Keratinocyte (primary cell): ENCODE measurements at regions not wholly inside any gene's neighbourhood (a gene's known extent, or its start where the extent isn't known, plus 50 kb on each side); places are given as distances from the start of the nearest gene placed in this dataset.

Experiments
- DNase-seq: peaks from one replicate; pipeline ENCODE4 v3.0.0-alpha.2; 2011; ENCODE audit warnings: low read depth, missing footprints, low spot score
- FAIRE-seq: peaks from 2 replicates; lab custom pipeline; 2011; peaks lifted over from hg19 to GRCh38; lab: Jason Lieb, UNC
- H2AFZ ChIP-seq: 2 replicates; pipeline ENCODE4 v1.6.0; 2012; ENCODE audit warnings: low read length, control low read depth, inconsistent platforms; ENCODE audit not compliant: control insufficient read depth
- H3K27ac ChIP-seq: 2 replicates; pipeline ENCODE4 v1.5.1; 2011; ENCODE audit warnings: low read length; ENCODE audit not compliant: control insufficient read depth, insufficient read depth
- H3K27me3 ChIP-seq: 3 replicates; pipeline ENCODE4 v1.6.0; 2011; ENCODE audit warnings: low read length; ENCODE audit not compliant: control insufficient read depth, insufficient read depth; ENCODE audit errors: extremely low read depth
- H3K36me3 ChIP-seq, 2 experiments: 2 replicates in 1 of 2; 3 replicates in 1 of 2; pipeline ENCODE4 v1.5.1; 2011; ENCODE audit warnings: low read length in 2 of 2, mild to moderate bottlenecking in 1 of 2; ENCODE audit not compliant: control insufficient read depth in 2 of 2, insufficient read depth in 2 of 2; ENCODE audit errors: extremely low read depth in 1 of 2
- H3K4me1 ChIP-seq: 3 replicates; pipeline ENCODE4 v1.5.1; 2011; ENCODE audit warnings: low read length; ENCODE audit not compliant: control insufficient read depth, insufficient read depth; ENCODE audit errors: extremely low read depth
- H3K4me2 ChIP-seq: 3 replicates; pipeline ENCODE4 v1.6.0; 2011; ENCODE audit warnings: low read depth, low read length; ENCODE audit not compliant: control insufficient read depth, insufficient read depth; ENCODE audit errors: extremely low read depth
- H3K4me3 ChIP-seq, 3 experiments: fragments of 200-600 bp in 1 of 3; sonication (generic) in 1 of 3; 2 replicates in 2 of 3; 3 replicates in 1 of 3; pipeline ENCODE4 v1.5.1; 2011 to 2016; ENCODE audit warnings: low read length in 3 of 3, mild to moderate bottlenecking in 3 of 3, control low read depth in 2 of 3, inconsistent platforms in 1 of 3, low read depth in 1 of 3, mixed read lengths in 1 of 3, mixed run types in 1 of 3, moderate library complexity in 1 of 3; ENCODE audit not compliant: control insufficient read depth in 2 of 3, insufficient read depth in 2 of 3; ENCODE audit errors: extremely low read depth in 1 of 3
- H3K79me2 ChIP-seq: 2 replicates; pipeline ENCODE4 v1.6.0; 2012; ENCODE audit warnings: low read length; ENCODE audit not compliant: control insufficient read depth, insufficient read depth
- H3K9ac ChIP-seq: 3 replicates; pipeline ENCODE4 v1.6.0; 2011; ENCODE audit warnings: low read length; ENCODE audit not compliant: control insufficient read depth, insufficient read depth; ENCODE audit errors: extremely low read depth
- H3K9me1 ChIP-seq: 3 replicates; pipeline ENCODE4 v1.6.0; 2011; ENCODE audit warnings: low read length; ENCODE audit not compliant: control insufficient read depth, insufficient read depth; ENCODE audit errors: extremely low read depth
- H3K9me3 ChIP-seq: 2 replicates; pipeline ENCODE4 v1.5.1; 2012; ENCODE audit warnings: low read depth, low read length; ENCODE audit not compliant: control insufficient read depth
- H4K20me1 ChIP-seq: 3 replicates; pipeline ENCODE4 v1.6.0; 2011; ENCODE audit warnings: low read length; ENCODE audit not compliant: control insufficient read depth, insufficient read depth; ENCODE audit errors: extremely low read depth
- CTCF ChIP-seq, 3 experiments: IDR thresholded peaks in 1 of 3; conservative IDR thresholded peaks in 1 of 3; optimal IDR thresholded peaks in 1 of 3; 2 replicates in 2 of 3; 3 replicates in 1 of 3; pipeline versions ENCODE3 to v1.5.1; 2011; ENCODE audit warnings: low read length in 3 of 3, mild to moderate bottlenecking in 3 of 3, moderate library complexity in 2 of 3, control low read depth in 1 of 3, inconsistent platforms in 1 of 3; ENCODE audit not compliant: insufficient read depth in 2 of 3; ENCODE audit errors: extremely low read depth in 1 of 3
- EZH2 ChIP-seq: IDR thresholded peaks from one replicate; pipeline ENCODE4 v1.6.1; 2012; ENCODE audit warnings: inconsistent platforms, mild to moderate bottlenecking, low read length, moderate library complexity
- dilution Hi-C: fragments of 300-500 bp; cut with MboI; formaldehyde crosslinking; loops from one replicate; pipeline ENCODE4 v1.7.0; 2020; ENCODE audit warnings: low sequenced_read_pairs; ENCODE audit not compliant: extremely low pct_ligation_motif_present

- TF ChIP-seq CTCF (optimal IDR thresholded peaks at IDR 0.05 in 1 of 3, IDR thresholded peaks at IDR 0.05 in 1 of 3, conservative IDR thresholded peaks at IDR 0.05 in 1 of 3; ENCODE audit: extremely low read depth in 1 of 3, insufficient read depth in 2 of 3, low read length in 3 of 3) = no peak
- no peak for TF ChIP-seq EZH2
- Histone ChIP-seq H3K4me3 (no peak overlapping the region), H3K4me1 (peaks cover 10% of the 10 kb centered on the region), H3K9me3 (no peaks in the 10 kb centered on the region), H3K9me1 (no peaks in the 10 kb centered on the region), H3K36me3 (no peaks in the 10 kb centered on the region), H3K27me3 (peaks cover 7% of the 10 kb centered on the region), H2AFZ (no peak overlapping the region), H3K9ac (no peak overlapping the region), H3K4me2 (no peak overlapping the region), H4K20me1 (no peaks in the 10 kb centered on the region), H3K79me2 (no peaks in the 10 kb centered on the region), H3K27ac (no peak overlapping the region)
- FAIRE-seq (no peak), DNase-seq (no peak)
- dilution Hi-C loops = no loop called here
Observed at GRCh38 chr17:77613627-77614026, 344.9 kb upstream of the TNRC6C start.

GRCh38 chr17:77615703-77616253 is 342.7 kb upstream of the TNRC6C start:
- Histone ChIP-seq H3K9ac (no peak overlapping the region), H3K4me2 (peak overlapping the region; percentile 6), H3K9me3 (no peaks in the 10 kb centered on the region), H2AFZ (no peak overlapping the region), H3K9me1 (no peaks in the 10 kb centered on the region), H3K27ac (peak overlapping the region; percentile 22), H4K20me1 (no peaks in the 10 kb centered on the region), H3K79me2 (no peaks in the 10 kb centered on the region), H3K4me3 (no peak overlapping the region), H3K4me1 (peaks cover 10% of the 10 kb centered on the region), H3K27me3 (peaks cover 7% of the 10 kb centered on the region), H3K36me3 (no peaks in the 10 kb centered on the region)
- no peak for TF ChIP-seq EZH2
- TF ChIP-seq CTCF (optimal IDR thresholded peaks at IDR 0.05 in 1 of 3, IDR thresholded peaks at IDR 0.05 in 1 of 3, conservative IDR thresholded peaks at IDR 0.05 in 1 of 3; ENCODE audit: extremely low read depth in 1 of 3, insufficient read depth in 2 of 3, low read length in 3 of 3) = no peak
- FAIRE-seq = no peak
- no peak for DNase-seq
- dilution Hi-C loops = no loop called here
